ENCODE measurements at regions not wholly inside any gene's neighbourhood (a gene's known extent, or its start where the extent isn't known, plus 50 kb on each side); places are given as distances from the start of the nearest gene placed in this dataset.
A peak's percentile ranks its signal among the peaks of the same experiment; 100 is the strongest.

- DNase-seq (ENCODE audit: low read depth) = no peak
- H3K4me3 ChIP-seq (replicated peaks; ENCODE audit: low read depth, low read length) = no peak overlapping the region
- TF ChIP-seq CTCF (IDR thresholded peaks at IDR 0.05; ENCODE audit: low read length, missing control alignments) = no peak
Observed at GRCh38 chr1:229812693-229813092, 186.6 kb downstream of the URB2 start.

GRCh38 chr1:229815076-229815475 is 189.0 kb downstream of the URB2 start:
- no peak for DNase-seq (ENCODE audit: low read depth)
- no peak for TF ChIP-seq CTCF (IDR thresholded peaks at IDR 0.05; ENCODE audit: low read length, missing control alignments)
- H3K4me3 ChIP-seq (replicated peaks; ENCODE audit: low read depth, low read length) = no peak overlapping the region

GRCh38 chr1:229815961-229816360 is 189.9 kb downstream of the URB2 start:
- no peak for DNase-seq (ENCODE audit: low read depth)
- no peak for TF ChIP-seq CTCF (IDR thresholded peaks at IDR 0.05; ENCODE audit: low read length, missing control alignments)

GRCh38 chr1:229817936-229818335 is 191.9 kb downstream of the URB2 start:
- DNase-seq (ENCODE audit: low read depth) = no peak
- H3K4me3 ChIP-seq (replicated peaks; ENCODE audit: low read depth, low read length) = no peak overlapping the region
- no peak for TF ChIP-seq CTCF (IDR thresholded peaks at IDR 0.05; ENCODE audit: low read length, missing control alignments)

More at GRCh38 chr1:229815961-229816360, 189.9 kb downstream of the URB2 start:
- H3K4me3 ChIP-seq (replicated peaks; ENCODE audit: low read depth, low read length) = no peak overlapping the region

- H3K4me3 ChIP-seq (replicated peaks; ENCODE audit: low read depth, low read length) = no peak overlapping the region
- DNase-seq (ENCODE audit: low read depth) = no peak
- no peak for TF ChIP-seq CTCF (IDR thresholded peaks at IDR 0.05; ENCODE audit: low read length, missing control alignments)
Observed at GRCh38 chr1:229819091-229819490, 193.0 kb downstream of the URB2 start.

GRCh38 chr1:229822026-229822425 is 196.0 kb downstream of the URB2 start:
- H3K4me3 ChIP-seq (replicated peaks; ENCODE audit: low read depth, low read length) = no peak overlapping the region
- peak; percentile 5 for DNase-seq (ENCODE audit: low read depth)
- TF ChIP-seq CTCF (IDR thresholded peaks at IDR 0.05; ENCODE audit: low read length, missing control alignments) = no peak

- DNase-seq (ENCODE audit: low read depth) = no peak
- no peak for TF ChIP-seq CTCF (IDR thresholded peaks at IDR 0.05; ENCODE audit: low read length, missing control alignments)
- H3K4me3 ChIP-seq (replicated peaks; ENCODE audit: low read depth, low read length) = no peak overlapping the region
Observed at GRCh38 chr1:229825042-229825441, 199.0 kb downstream of the URB2 start.
